ENCODE measurements at regions not wholly inside any gene's neighbourhood (a gene's known extent, or its start where the extent isn't known, plus 50 kb on each side); places are given as distances from the start of the nearest gene placed in this dataset.

DNA sequence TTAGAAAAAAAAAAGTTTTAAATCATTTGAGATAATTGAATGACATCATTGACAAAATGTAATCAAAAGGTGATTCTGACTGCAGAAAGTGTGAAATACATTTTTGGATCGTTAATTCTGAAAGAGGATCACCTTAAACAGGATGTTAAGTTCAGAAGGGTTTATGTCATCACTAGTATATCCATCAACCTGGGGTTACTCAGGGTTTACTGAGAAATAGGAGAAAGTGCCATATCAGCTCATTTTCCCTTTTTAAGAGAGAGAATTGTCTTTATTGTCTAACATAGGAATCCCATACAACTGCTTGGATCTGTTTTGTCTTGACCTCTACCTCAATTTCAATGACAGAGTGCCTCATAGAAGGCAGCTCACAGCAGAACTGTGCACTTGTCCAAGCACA, 466.1 kb upstream of the LINC00305 start:
- no peak for DNase-seq (ENCODE audit: low spot score)

GRCh38 chr18:64614446-64614845, 465.6 kb upstream of the LINC00305 start:
- no peak for DNase-seq (ENCODE audit: low spot score)

GRCh38 chr18:64592246-64592645, 443.4 kb upstream of the LINC00305 start:
- DNase-seq (ENCODE audit: low spot score) = no peak

DNA sequence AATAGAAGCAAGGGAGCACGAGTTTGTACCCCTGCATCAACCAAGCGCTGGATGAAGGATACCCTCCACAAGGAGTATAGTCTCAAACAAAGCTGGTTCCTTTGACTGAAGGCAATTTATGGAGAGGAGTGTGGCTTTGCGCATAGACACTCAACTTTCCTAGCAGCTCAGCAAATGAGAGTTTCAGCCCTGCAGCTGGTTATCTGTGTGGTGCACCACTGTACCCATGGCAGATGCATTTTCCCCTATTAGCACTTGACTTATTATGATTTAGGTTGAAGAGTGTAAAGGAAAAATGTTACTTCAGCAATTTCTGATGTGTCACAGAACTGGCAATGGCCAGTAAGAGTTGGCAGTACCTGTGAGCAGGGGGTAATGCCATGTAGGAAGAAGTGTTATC, 440.1 kb upstream of the LINC00305 start:
- DNase-seq (ENCODE audit: low spot score) = no peak

GRCh38 chr18:64566456-64566855, 417.6 kb upstream of the LINC00305 start:
- DNase-seq (ENCODE audit: low spot score) = no peak

DNA sequence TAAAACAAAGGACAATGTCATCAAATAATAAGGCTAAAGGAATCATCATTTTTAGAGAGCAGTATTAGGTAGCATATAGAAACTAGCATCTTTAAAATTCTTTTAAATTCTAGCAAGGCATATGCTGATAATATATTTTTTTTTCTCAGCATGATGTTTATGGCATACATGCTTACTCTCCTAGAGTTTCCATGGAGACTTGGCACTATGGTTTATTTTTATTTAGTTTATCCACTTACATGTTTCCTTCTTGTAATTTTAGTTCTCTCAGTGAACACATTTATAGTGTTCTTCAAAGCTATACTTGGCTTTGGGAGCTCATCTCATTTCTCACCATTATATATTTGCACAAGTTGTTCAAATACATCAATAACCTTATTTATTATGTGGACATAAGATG, 413.8 kb upstream of the LINC00305 start:
- DNase-seq (ENCODE audit: low spot score) = no peak

GRCh38 chr18:64546451-64546850, 397.6 kb upstream of the LINC00305 start:
- DNase-seq (ENCODE audit: low spot score) = no peak

DNA sequence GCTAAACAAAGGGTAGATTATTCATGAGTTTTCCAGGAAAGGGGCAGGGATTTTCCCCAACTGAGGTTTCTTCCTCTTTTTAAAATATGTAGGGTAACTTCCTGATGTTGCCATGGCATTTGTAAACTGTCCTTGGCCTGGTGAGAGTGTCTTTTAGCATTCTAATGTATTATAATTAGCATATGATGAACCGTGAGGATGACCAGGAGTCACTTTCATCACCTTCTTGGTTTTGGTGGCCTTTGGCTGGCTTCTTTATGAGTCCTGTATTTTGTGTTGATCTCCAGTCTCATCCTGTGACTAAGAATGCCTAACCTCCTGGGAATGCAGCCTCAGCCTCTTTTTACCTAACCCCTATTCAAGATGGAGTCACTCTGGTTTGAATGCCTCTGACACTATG, 391.0 kb upstream of the LINC00305 start:
- no peak for DNase-seq (ENCODE audit: low spot score)

- no peak for DNase-seq (ENCODE audit: low spot score)
Observed at GRCh38 chr18:64528646-64529045, 379.8 kb upstream of the LINC00305 start.

GRCh38 chr18:64519201-64519600, 370.3 kb upstream of the LINC00305 start:
- no peak for DNase-seq (ENCODE audit: low spot score)

GRCh38 chr18:64518191-64518590, 369.3 kb upstream of the LINC00305 start:
- no peak for DNase-seq (ENCODE audit: low spot score)

DNA sequence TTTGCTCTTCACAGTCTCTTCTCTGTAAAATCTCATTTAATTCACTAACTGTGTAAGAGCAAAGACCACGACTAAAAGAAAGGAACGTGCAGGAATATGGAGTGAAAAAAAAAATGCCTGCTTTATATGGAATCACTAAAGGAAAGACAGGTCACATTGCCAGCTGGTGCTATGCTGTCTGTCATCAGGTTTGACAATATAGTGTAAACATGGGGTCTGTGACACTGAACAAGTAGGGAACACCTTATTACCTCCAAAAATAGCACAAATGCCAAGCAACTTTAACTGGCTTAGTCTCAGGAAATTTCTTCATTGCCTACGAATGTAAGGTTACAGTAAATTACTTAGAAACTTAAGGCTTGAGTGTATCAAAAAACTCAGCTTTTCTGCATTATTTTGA, 364.5 kb upstream of the LINC00305 start:
- no peak for DNase-seq (ENCODE audit: low spot score)

- no peak for DNase-seq (ENCODE audit: low spot score)
Observed at GRCh38 chr18:64490207-64490606, 341.3 kb upstream of the LINC00305 start.

DNA sequence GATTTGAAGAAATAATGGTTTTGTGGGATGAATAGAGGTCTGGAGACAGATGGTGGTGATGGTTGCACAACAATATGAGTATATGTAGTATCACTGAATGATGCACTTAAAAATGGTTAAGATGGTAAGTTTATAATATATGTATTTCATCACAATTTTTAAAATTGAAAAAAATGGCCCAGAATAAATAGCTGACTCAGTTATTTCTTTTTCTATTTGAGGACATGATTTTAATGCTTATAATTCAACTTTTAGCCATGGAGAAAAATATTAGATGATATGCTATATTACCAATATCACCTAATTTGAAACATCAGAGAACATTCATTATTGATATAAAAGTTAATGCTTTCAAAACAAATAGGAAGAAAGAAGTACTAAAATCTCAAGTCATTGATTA, 339.8 kb upstream of the LINC00305 start:
- DNase-seq (ENCODE audit: low spot score) = no peak

DNA sequence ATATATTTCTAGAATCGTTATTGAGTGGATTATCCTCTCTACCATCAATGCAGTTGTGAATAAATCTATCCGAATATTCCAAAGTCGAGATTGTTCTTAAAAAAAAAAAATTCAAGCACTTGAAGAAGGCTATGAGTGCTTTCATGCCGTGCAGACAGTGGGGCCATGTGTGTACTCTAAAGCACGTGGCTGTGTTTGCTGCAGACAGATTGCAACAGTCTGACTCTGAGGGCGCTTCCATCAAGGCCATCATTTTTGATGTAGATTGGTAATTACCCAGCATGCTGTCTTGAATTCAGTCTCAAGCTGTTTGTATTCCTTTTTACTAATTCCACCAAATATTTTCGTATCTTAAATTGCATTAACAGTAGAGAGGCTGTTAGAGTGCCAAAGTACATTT, 325.9 kb upstream of the LINC00305 start:
- DNase-seq (ENCODE audit: low spot score) = no peak

DNA sequence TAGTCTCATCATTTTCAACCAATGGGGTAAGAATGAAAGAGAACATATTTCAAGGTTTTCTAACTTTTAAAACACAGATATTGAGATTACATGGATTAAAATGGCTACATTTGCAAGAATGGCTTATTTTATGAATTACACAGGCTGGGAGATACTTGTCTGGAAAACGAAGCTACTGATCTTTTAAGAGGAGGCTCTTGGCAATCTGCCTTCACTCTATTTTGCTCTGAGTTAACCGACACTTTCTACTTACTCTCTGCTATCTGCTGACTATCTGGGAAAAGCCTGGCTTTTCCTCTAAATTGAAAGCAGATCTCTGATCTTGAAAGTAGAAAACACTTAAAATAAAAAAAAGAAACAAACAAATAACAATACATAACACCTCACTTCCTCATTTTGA, 325.4 kb upstream of the LINC00305 start:
- DNase-seq (ENCODE audit: low spot score) = no peak

- no peak for DNase-seq (ENCODE audit: low spot score)
Observed at GRCh38 chr18:64449434-64449833, 300.5 kb upstream of the LINC00305 start.

DNA sequence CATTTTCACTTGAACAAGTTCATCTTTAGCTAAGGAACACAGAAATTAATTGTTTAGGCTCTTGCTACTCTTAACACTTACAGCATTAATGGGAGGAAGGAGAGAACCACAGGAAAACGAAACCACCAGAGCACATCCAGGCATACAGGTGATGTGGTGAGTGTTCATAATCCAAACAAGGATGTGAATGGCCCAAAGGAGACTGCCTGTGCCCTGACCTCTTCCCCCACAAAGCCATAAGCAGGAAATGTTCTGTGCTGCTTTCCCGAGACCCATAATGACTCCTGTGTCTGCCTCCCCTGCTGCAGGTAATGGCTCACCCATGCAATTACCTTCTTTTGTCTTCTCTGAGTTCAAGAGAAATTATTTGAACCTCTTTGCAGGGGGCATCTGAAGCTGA, 295.9 kb upstream of the LINC00305 start:
- DNase-seq (ENCODE audit: low spot score) = no peak

- no peak for DNase-seq (ENCODE audit: low spot score)
Observed at GRCh38 chr18:64438178-64438577, 289.3 kb upstream of the LINC00305 start.

GRCh38 chr18:64436111-64436510, 287.2 kb upstream of the LINC00305 start:
- no peak for DNase-seq (ENCODE audit: low spot score)

GRCh38 chr18:64419156-64419555, 270.3 kb upstream of the LINC00305 start:
- no peak for DNase-seq (ENCODE audit: low spot score)

DNA sequence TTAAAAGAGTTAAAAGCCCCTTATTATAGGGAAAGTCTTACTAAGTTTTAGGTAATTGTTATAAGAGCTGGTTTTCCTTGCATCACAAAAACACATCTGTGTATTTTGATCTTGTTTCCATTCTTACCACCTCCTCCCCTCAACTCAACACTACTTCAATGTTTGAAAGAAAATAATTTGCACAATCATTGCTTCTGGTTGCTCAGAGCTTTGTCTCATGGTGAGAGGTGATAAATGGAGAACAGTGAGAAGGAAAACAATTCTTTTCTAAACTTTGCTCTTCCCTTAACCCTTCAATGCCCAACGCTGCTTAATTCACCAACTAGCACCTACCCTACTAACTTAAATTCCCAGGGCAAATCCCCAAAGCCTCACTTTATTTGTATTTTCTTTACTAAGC, 268.1 kb upstream of the LINC00305 start:
- DNase-seq (ENCODE audit: low spot score) = no peak

GRCh38 chr18:64415218-64415617, 266.3 kb upstream of the LINC00305 start:
- DNase-seq (ENCODE audit: low spot score) = no peak

DNA sequence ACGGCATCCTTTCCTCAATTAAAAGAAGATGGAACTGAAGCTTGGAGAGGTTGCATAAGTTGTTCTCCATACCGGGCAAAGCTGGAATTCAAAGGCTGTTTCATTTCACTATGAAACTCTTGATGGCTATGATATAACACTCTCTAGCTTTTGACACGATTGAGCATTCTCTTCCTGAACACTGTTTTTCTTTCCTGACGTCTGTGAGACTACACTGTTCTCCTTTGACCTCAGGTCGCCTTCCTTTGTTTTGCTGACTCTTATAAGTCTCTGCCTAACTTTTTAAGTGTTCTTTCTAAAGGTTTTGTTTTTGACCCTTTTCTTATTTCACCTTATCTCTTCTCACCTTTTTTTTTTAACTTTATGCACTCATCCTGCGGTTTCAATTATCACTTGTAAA, 261.8 kb upstream of the LINC00305 start:
- DNase-seq (ENCODE audit: low spot score) = no peak

DNA sequence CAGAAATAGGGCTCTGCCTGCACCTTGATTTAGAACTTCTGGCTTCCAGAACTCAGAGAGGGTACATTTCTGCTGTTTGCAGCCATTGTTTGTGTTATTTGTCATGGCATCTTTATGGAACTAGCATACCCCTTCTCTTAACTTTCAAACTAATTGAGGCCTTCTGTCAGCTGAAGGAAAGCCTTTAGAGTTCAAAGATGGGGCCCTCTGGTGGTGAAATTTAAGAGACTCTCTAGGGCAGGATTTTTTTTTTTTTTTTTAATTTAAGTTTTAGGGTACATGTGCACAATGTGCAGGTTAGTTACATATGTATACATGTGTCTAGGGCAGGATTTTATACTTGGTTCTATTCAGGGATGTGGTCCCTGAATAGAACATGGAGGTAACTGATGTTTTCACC, 260.6 kb upstream of the LINC00305 start:
- no peak for DNase-seq (ENCODE audit: low spot score)

Data from AG08395 (cell line).